Lung (tissue), 11 donors: ENCODE measurements at regions not wholly inside any gene's neighbourhood (a gene's known extent, or its start where the extent isn't known, plus 50 kb on each side); places are given as distances from the start of the nearest gene placed in this dataset.
"Not testable (repeated sequence)": the region's sequence is repeated elsewhere in the genome, so short reads cannot be mapped to it uniquely, and the experiment has no call there.

Experiments used
- ATAC-seq: fragments of 200-7000 bp; cut with Tn5 transposase; one replicate; pipeline ENCODE4 v1.9.1; 2020; ENCODE audit warnings: moderate number of reproducible peaks; ENCODE audit not compliant: insufficient read depth, low FRiP score
- DNase-seq, 3 donors: peaks; one replicate each; pipeline ENCODE4 v3.0.0-alpha.2; 2013 to 2017
- H3K27ac ChIP-seq, 2 donors: one replicate each; pipeline ENCODE4 v1.5.1; 2013; ENCODE audit warnings: mild to moderate bottlenecking in 2 of 2, moderate library complexity in 2 of 2, control low read depth in 1 of 2, inconsistent platforms in 1 of 2, low read depth in 1 of 2, low read length in 1 of 2
- H3K27me3 ChIP-seq, 3 donors: one replicate each; pipeline ENCODE4 v1.5.1; 2013; ENCODE audit warnings: low read length in 2 of 3; ENCODE audit not compliant: control insufficient read depth in 3 of 3, insufficient read depth in 3 of 3
- H3K36me3 ChIP-seq, 4 donors: one replicate each; pipeline ENCODE4 v1.5.1; 2013; ENCODE audit warnings: low read length in 4 of 4, mild to moderate bottlenecking in 1 of 4, moderate library complexity in 1 of 4; ENCODE audit not compliant: control insufficient read depth in 4 of 4, insufficient read depth in 4 of 4
- H3K4me1 ChIP-seq, 5 donors: one replicate each; pipeline ENCODE4 v1.5.1; 2013; ENCODE audit warnings: low read length in 5 of 5, mild to moderate bottlenecking in 2 of 5, moderate library complexity in 1 of 5; ENCODE audit not compliant: control insufficient read depth in 5 of 5, insufficient read depth in 5 of 5
- H3K4me3 ChIP-seq: one replicate; pipeline ENCODE4 v1.5.1; 2013; ENCODE audit warnings: mild to moderate bottlenecking, control low read depth, moderate library complexity
- H3K9ac ChIP-seq, 2 donors: one replicate each; pipeline ENCODE4 v1.5.1; 2013; ENCODE audit warnings: low read length in 2 of 2, control low read depth in 1 of 2; ENCODE audit not compliant: insufficient read depth in 1 of 2
- H3K9me3 ChIP-seq, 4 donors: one replicate each; pipeline ENCODE4 v1.5.1; 2013; ENCODE audit warnings: low read length in 3 of 4, mild to moderate bottlenecking in 1 of 4, moderate library complexity in 1 of 4; ENCODE audit not compliant: control insufficient read depth in 4 of 4, insufficient read depth in 3 of 4
- WGBS, 2 donors: extraction: QIAGEN DNeasy Blood & Tissue Kit; methylation state at CpG; one replicate each; pipeline ENCODE4 v1.1.7; 2013; 5-methylcytosine and 5-hydroxymethylcytosine counted together
- TF ChIP-seq, protein P1 (sequence below): IDR thresholded peaks from 2 replicates; pipeline ENCODE4 v1.5.1; 2012; ENCODE audit warnings: mild to moderate bottlenecking; ENCODE audit errors: control extremely low read depth, extremely low read depth
- donor health status: control.
- donor health status: control.
- donor health status: Bipolar disorder and iron deficiency.
- donor health status: healthy.
- donor health status: DM: yes; HTN: yes; CAD: no.

DNA sequence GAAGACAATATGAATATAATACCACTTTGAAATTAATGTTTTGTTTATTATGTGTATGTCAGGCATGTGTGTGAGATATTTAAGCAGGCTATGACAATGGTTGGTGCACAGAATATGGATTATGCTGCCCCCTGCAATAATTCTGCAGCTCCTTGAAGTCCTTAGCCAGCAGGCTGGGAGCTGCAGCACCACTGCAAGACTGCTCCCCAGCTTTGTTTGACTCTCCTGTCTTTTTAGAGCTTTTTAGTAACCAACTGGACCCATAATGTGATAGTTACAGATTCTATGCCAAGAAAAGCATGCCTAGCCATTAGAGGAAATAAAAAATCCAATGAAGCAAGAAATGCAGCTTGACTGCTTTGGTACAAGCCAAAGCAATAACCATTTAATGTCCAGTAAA lies 535.1 kb downstream of the TMEM135 start:
- peak; percentile 54 to 84 (median 75) for DNase-seq
- H3K36me3 ChIP-seq: no peaks in the 10 kb centered on the region
- no peak overlapping the region for H3K4me3 ChIP-seq
- no peak for ATAC-seq
- H3K9ac ChIP-seq: no peak overlapping the region
- H3K9me3 ChIP-seq: no peaks in the 10 kb centered on the region
- H3K4me1 ChIP-seq: peaks cover 0 to 5% (median 0%) of the 10 kb centered on the region in 5 donors
- no peaks in the 10 kb centered on the region for H3K27me3 ChIP-seq
- TF ChIP-seq, protein P1, sequence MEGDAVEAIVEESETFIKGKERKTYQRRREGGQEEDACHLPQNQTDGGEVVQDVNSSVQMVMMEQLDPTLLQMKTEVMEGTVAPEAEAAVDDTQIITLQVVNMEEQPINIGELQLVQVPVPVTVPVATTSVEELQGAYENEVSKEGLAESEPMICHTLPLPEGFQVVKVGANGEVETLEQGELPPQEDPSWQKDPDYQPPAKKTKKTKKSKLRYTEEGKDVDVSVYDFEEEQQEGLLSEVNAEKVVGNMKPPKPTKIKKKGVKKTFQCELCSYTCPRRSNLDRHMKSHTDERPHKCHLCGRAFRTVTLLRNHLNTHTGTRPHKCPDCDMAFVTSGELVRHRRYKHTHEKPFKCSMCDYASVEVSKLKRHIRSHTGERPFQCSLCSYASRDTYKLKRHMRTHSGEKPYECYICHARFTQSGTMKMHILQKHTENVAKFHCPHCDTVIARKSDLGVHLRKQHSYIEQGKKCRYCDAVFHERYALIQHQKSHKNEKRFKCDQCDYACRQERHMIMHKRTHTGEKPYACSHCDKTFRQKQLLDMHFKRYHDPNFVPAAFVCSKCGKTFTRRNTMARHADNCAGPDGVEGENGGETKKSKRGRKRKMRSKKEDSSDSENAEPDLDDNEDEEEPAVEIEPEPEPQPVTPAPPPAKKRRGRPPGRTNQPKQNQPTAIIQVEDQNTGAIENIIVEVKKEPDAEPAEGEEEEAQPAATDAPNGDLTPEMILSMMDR: no peak
- H3K27ac ChIP-seq: no peak overlapping the region

DNA sequence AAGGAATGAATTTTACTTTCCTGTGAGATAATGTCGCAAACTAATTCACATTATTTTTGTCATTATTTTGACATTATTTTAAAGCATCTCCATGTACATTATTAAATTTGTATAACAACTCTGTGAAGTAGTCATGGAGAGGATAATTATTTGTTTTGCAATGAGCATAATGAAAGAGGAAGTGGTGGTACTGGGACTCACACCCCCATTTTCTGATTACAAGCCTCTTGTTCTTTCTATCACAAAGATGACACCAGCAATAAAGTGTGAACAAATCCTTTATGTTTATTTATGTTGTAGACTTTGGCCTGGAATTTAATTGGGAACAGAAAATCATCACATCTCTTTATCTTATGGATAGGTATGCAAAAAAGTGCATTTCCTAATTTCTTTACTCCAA lies 522.6 kb downstream of the TMEM135 start:
- H3K36me3 ChIP-seq: no peaks in the 10 kb centered on the region
- H3K27me3 ChIP-seq: no peaks in the 10 kb centered on the region
- no peak for ATAC-seq
- H3K4me1 ChIP-seq: no peaks in the 10 kb centered on the region
- H3K27ac ChIP-seq: no peak overlapping the region
- no peak overlapping the region for H3K9ac ChIP-seq
- H3K4me3 ChIP-seq: no peak overlapping the region
- DNase-seq: no peak
- TF ChIP-seq, protein P1: no peak
- peaks cover 0 to 2% (median 0%) of the 10 kb centered on the region in 4 donors for H3K9me3 ChIP-seq
- 97 to 98% methylated on average over 1 of the region's 1 CpG for WGBS, 2 donors

DNA sequence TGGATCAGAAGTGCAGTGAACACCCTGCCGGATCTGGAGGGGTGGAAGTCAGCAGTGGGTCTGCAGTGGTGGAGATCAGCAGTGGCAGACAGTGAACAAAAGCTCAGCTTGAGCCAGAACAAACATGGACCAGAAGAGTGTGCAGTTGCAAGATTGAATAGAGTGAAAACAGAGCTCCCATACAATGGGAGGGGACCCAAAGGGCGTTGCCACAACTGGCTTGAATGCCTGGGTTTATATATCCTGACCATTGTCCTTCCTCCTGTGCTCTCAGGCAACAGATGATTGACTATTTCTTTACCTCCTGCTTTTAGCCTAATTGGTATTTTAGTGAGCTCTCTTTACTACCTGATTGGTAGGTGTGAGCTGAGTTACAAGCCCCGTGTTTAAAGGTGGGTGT lies 522.1 kb downstream of the TMEM135 start:
- H3K36me3 ChIP-seq, H3K9me3 ChIP-seq, DNase-seq, ATAC-seq, H3K4me1 ChIP-seq, H3K27me3 ChIP-seq, H3K9ac ChIP-seq, H3K4me3 ChIP-seq, H3K27ac ChIP-seq: not testable (repeated sequence)
- 80 to 89% methylated on average over 3 of the region's 3 CpGs for WGBS, 2 donors

DNA sequence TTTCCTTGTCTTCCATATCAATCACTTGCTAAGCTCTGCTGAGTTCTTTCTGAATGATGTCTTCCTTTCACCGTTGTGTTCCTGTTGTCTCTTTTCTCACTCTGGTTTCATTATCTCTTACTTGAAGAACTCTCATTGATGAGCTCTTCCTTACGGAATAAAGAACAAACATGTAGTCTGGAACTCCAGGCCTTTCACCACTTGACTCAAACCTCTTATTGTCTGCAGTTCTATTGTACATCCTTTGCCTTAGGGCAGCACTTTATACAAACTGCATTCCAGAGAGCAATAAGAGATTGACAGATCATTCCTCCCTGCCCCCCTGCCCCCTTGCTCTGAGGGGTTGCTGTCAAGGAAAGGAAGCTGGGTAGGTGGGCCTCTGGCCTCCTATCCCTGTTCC lies 517.4 kb downstream of the TMEM135 start:
- Histone ChIP-seq H3K9me3 (peaks cover 0 to 2% (median under 1%) of the 10 kb centered on the region in 4 donors), H3K27me3 (no peaks in the 10 kb centered on the region), H3K4me3 (no peak overlapping the region), H3K27ac (no peak overlapping the region), H3K36me3 (no peaks in the 10 kb centered on the region), H3K4me1 (no peaks in the 10 kb centered on the region), H3K9ac (no peak overlapping the region)
- ATAC-seq (no peak), DNase-seq (no peak)
- TF ChIP-seq, protein P1: no peak
- 79 to 89% methylated on average over 2 of the region's 2 CpGs for WGBS, 2 donors
